HG03354 (cell line): ENCODE measurements at regions not wholly inside any gene's neighbourhood (a gene's known extent, or its start where the extent isn't known, plus 50 kb on each side); places are given as distances from the start of the nearest gene placed in this dataset.

ENCODE experiments used
- ATAC-seq: cut with Tn5 transposase; IDR thresholded peaks from one replicate; pipeline ENCODE4 v1.9.1; 2021; ENCODE audit warnings: mild to moderate bottlenecking; ENCODE audit not compliant: unreplicated experiment, poor library complexity, severe bottlenecking

DNA sequence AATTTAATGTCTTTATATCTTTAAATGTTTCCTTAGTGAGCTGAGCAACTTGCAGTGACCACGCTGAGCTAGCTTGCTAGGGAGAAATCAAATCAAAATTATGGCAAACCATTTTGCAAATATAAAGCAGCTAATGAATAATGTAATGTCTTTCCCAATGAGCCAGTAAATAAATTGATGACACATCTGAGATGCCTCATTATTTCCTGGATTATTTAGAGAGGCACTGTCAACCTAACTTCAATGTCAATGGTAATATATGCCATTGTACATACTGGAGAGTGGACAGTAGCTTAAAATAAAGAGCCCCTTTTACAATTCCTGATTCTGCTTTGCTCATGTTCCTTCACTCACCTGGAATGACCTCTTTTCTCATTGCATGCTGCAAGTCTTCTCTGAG lies 182.6 kb downstream of the PHLDA1 start:
- ATAC-seq, result no peak

GRCh38 chr12:75848431-75848925 lies 183.1 kb downstream of the PHLDA1 start:
- no peak for ATAC-seq

GRCh38 chr12:75846102-75846501 lies 185.5 kb downstream of the PHLDA1 start:
- ATAC-seq, result no peak

- ATAC-seq, result no peak
These were observed 186.6 kb downstream of the PHLDA1 start for GRCh38 chr12:75844985-75845384.

DNA sequence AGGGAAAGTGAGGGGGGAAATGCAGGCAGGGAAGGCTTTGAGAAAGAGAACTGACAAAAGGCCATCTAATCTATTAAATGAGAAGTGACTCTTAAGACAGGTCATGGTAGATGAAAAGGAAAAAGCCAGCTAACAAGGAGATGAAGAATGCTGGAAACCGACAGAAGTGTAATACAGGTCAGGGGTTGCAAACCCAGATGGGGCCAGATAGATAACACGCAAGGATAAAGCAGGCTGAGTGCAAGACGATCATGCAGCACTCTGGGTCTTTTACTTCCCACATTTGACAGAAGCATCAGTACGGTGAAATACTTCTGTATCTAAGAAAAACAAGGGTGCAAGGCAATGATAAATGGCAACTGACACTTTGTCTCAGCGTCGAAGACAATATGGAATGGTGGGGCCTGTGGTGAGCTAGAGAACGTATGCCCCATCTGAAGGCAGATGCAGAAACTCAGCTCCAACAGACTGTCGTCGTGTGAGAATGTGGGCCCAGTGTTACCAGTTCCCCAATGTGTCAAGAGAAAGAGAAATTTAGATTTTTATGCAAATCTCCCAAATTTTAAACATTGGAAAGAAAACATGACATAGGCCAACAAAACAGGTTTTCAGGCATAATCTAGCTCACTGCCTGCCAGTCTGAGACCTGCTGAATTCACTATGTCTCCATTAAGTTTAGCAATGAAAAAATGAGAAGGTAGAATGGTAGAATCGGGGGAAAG lies 187.4 kb downstream of the PHLDA1 start:
- ATAC-seq, result no peak

DNA sequence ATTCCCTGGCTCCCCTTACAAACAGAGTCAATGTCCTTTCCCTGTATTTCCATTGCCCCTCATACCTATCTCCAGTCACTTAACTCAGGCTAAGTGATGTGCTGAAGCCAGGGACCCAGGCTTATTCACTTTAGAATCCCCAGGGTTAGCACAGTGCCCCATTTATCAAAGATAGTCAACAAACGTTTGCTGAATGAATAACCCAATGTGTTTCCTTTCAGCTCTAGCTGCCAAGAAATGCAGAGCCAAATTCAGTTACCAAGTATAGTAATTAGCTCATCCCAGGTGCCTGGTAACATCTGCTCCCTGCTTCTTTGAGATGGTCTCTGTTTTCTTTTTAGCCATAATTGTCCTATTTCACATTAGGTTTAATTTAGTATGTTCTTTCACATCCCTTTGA lies 189.5 kb downstream of the PHLDA1 start:
- no peak for ATAC-seq

DNA sequence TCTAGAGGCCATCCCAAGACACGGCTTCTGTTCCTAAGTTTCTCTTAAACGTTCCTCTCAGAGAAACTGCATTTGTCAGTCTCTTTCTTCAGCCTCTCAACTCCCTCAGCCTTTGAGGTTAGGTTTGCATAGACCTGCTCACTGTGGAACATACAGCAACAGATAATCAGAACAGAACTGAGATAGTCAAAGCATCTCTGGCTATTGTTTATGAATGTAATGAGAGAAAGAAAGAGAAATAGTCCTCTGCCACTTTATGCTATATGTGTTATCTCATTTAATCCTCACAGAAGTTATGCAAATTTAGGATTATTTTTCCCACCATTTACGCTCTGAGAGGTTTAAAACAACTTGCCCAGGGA lies 190.6 kb downstream of the PHLDA1 start:
- ATAC-seq, result no peak

GRCh38 chr12:75838309-75838708 lies 193.3 kb downstream of the PHLDA1 start:
- no peak for ATAC-seq

DNA sequence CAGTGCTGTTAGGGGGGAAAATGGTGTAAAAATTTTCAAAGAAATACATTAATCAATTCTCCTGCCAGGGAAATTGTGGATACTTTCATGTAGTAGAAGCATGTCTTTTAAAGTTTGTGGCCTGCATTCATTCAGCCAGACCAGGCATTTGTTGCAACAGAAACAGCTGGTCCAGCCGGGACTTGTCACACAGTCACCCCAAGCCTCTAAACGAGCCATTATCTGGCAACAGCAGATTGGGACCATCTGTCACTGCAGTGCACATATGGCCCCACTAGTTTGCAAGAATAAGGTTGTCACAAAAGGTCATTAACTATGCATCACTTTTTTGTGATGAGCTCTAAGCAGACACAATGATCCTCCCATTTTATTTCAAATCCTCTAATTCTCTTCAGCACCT lies 193.9 kb downstream of the PHLDA1 start:
- no peak for ATAC-seq

DNA sequence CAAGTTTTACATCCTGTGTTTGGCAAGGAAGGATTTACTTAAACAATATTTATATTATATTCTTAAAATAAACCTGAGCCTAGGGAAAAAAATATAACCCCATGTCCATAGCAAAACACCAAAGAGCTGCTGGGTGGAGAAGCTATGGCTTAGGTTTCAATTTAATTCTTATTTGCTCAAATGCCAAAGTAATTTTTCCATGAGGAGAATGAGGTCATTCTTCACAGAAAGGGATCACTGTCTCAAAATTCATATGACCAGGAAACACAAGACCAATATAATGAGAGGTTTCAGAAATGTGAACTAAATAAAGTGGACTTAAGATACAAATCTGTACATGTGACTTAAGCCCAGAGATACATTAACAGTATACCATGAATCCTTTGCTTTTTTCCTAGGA lies 195.0 kb downstream of the PHLDA1 start:
- ATAC-seq, result no peak

GRCh38 chr12:75834591-75834990 lies 197.0 kb downstream of the PHLDA1 start:
- no peak for ATAC-seq

GRCh38 chr12:75833268-75833667 lies 198.3 kb downstream of the PHLDA1 start:
- ATAC-seq, result no peak

DNA sequence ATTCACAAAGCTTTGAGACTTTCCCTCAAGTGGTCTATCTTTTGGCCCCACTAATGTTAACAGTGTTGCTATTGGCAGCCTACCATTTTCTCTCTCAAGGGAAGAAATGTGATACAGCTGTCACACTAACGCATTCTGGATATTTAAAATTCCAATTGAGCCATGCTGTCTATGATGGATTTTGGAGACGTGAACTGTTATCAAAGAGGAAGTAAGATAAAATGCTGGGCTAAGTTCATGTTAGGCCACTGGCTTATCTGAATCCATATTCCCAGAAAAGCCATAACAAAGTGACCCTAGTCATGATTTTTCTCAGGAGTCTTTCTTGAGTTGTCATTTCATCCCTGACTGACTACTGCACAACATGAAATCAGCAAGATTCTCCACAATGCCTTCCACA lies 200.2 kb downstream of the PHLDA1 start:
- no peak for ATAC-seq

GRCh38 chr12:75827061-75827460 lies 204.5 kb downstream of the PHLDA1 start:
- no peak for ATAC-seq

GRCh38 chr12:75825686-75826085 lies 205.9 kb downstream of the PHLDA1 start:
- ATAC-seq, result no peak

DNA sequence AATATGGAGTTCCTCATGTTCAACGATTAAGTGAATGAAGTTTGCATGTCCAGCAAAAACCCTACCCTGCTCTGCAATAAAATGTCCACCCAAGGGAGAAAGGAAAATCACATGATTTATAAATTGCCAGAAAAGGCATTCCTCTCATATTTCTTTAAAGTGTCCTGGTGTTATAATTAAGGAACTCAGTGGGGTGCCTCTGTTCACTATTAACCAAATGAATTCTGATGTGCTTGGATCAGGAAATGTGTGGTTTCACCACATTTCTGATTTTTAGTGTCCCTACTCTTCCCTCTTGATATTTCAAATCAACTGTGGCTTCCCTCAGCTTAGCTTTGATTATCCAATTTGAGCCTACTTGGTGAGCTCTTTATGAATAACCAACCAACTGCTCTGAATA lies 208.1 kb downstream of the PHLDA1 start:
- ATAC-seq, result no peak

DNA sequence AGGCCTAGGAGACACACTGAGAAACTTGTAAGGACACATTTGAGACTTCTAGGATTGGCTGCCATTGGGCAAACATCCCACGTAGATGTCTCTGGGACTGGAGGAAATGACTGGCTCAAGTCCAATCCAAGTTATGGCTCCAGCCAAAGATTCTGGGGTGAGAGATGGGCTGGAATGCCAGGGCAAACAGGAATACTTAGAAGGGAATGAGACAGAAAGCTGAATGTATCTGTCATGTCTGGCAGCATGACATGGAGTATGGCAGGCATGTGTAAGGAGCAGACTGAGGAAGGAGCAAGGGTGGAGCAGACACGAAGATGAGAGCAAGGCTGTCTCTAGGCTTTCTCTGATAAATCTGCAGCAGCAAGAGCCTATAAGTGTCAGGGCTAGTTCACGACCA lies 209.2 kb downstream of the PHLDA1 start:
- no peak for ATAC-seq

DNA sequence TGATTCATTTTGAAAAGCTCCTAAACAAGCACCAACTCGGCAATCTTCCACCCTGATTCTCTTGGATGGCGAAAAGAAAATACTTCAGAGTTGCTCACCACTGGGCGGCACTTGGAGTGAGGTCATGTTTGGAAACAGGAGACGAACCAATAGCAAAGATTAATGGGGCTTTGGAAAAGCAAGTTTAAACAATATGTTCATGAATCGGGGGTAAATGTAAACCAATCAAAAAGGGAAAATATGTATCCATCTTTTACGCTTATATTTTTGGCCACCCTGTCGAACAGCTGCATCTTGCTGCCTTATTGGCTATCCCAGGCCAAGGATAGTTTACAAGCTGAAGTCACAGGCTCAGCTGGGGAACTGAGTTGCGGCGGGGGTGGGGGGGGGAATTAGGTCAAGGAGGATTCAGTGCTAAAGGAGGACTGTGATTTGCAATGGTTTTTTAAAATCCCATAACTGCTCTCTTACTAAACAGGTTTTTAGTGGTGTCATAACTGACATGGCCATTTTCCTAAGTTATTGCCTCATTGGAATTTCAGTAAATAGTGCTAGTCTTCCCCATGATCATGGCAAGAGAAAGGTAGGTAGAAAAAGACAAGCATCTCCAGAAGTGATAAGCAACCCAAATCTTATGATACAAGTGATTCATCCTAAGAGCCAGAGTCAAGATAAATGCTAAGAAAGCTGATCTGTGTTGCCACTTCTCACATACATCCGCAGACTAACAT lies 210.6 kb downstream of the PHLDA1 start:
- ATAC-seq, result no peak

- no peak for ATAC-seq
These were observed 211.5 kb downstream of the PHLDA1 start for GRCh38 chr12:75820071-75820470.

DNA sequence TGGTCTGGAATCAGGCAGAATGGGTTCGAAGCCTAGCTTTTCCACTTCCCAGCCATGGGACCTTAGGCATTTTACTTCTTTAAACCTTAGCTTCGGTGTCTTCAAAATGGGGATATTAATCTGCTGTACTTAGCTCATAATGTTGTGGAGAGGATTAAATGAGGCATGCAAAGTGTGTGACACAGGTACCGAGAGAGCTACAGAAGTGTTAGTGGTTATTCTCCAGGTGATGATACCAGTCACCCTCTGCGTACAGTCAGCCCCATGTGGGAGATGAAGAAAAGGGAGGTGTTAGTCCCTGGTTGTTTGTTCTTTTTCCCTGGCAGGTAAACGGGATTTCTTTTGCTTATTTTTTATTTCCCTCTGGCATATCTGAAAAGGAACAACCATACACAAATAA lies 212.1 kb downstream of the PHLDA1 start:
- ATAC-seq, result no peak

DNA sequence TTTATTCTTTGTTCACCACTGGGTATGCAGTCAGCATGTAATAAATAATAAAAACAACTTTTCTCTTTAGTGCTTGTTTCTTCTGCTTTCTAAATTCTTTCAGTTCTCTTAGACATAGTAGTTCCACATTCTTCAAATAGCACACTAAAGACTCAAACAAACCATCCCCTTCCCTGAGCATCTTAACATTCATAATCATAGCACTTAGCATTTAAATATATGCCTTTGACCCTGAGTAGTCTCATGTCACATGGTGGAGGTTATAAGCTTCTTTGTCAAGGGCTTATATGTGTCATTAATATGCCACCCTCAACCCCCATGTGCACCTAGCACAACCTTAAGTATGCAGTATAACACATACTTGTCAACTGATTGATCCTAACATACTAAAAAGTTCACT lies 212.7 kb downstream of the PHLDA1 start:
- no peak for ATAC-seq
